ENCODE measurements at regions not wholly inside any gene's neighbourhood (a gene's known extent, or its start where the extent isn't known, plus 50 kb on each side); places are given as distances from the start of the nearest gene placed in this dataset.
"Not testable (repeated sequence)": the region's sequence is repeated elsewhere in the genome, so short reads cannot be mapped to it uniquely, and the experiment has no call there.

GRCh38 chr3:181920409-181920808 is 208.7 kb downstream of the SOX2 start:
- DNase-seq (ENCODE audit: low read depth) = no peak

DNA sequence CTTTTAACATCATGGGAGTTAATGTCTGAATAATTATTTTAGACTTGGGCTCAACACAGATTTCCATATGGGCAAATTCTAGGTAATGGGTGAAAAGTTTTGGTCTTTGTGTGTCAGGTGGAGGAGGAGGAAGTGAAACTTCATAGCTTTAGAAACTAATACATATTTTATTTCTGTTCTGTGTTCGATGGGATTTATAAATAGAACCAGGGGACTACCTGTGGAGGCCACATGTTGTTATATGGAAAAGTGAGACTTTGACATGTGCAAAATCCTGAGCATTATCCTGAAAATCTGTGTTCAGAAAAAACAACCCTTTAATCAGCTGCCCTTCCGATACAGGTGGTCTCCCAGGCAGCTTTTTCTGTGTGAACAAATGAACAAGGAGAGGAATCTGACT is 209.5 kb downstream of the SOX2 start:
- no peak for DNase-seq (ENCODE audit: low read depth)

GRCh38 chr3:181925841-181926240 is 214.1 kb downstream of the SOX2 start:
- DNase-seq (ENCODE audit: low read depth) = not testable (repeated sequence)

- no peak for DNase-seq (ENCODE audit: low read depth)
Measured at GRCh38 chr3:181929501-181929900, 217.8 kb downstream of the SOX2 start.

- no peak for DNase-seq (ENCODE audit: low read depth)
Measured at GRCh38 chr3:181930105-181930504, 218.4 kb downstream of the SOX2 start.

DNA sequence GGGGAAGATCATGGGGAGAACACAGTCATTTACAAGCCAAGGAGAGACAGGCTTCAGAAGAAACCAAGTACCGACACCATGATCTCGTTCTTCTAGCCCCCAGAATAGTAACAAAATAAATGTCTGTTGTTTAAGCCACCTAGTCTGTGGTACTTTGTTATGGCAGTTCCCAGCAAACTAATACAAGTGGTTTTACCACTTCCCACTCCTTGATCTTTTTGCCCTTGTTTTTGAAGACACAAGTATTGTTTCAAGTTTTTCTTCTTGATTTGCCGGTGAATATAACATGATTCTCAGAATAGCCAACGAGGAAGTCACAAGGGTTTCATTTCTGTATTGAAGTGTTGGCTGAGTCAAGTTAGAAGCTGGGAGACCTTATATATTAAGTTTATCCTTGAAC is 220.3 kb downstream of the SOX2 start:
- DNase-seq (ENCODE audit: low read depth) = no peak

DNA sequence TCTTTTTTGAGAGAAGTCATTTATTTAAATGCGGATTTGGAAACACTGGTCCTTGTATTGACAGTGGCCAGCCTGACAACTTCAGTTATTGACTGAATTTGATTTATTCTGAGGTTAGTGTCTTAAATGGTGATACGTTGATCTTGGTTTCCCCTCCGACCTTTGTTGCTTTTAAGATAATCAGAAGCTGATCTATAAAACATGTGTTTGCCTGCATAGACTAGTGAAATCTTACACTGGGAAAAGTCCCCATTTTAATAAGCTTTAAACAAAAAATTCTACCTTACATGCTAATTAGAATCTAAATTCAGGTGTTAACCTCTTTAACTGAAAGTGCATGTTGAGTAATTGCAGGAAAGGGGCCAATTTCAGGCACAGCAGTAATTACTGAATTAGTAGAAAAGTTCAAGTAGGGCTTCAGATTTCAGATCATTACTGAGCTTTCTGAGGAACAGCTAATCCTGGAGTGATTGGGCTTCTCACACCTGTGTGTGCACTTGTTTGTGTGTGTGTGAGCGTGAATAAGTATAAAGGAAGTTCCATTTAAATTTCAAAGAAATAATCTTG is 221.4 kb downstream of the SOX2 start:
- DNase-seq (ENCODE audit: low read depth) = no peak

DNA sequence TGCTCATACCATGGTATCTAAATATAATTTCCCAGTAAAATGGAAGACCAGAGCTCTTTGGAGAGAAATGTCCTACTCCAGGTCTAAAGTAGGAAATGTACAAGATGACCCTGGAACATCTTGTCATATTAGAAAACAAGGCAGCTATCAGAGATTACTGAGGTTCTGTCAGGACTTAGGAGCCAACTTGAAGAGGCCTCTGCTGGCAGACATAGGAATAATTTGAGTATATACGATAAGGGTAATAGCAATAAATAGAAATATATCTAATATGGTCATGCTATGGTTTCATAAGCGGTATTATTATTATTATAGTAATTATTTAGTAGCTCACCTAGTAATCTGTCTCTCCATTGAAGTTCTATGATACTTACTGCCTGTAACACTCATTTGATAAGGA is 224.2 kb downstream of the SOX2 start:
- DNase-seq (ENCODE audit: low read depth) = no peak

DNA sequence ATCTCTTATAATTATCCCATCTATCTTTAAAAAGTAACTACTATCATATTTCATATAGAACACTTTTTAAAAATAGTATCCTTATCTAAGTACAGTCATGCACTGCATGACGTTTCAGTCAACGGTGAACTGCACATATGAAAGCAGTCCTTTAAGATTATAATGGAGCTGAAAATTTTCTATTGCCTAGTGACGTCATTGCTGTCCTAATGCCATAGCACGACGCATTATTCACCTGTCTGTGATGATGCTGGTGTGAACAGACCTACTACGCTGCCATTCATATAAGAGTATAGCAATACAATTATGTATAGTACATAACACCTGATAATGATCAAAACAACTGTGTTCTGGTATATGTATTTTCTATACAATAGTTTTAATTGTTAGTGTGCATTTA is 225.0 kb downstream of the SOX2 start:
- no peak for DNase-seq (ENCODE audit: low read depth)

DNA sequence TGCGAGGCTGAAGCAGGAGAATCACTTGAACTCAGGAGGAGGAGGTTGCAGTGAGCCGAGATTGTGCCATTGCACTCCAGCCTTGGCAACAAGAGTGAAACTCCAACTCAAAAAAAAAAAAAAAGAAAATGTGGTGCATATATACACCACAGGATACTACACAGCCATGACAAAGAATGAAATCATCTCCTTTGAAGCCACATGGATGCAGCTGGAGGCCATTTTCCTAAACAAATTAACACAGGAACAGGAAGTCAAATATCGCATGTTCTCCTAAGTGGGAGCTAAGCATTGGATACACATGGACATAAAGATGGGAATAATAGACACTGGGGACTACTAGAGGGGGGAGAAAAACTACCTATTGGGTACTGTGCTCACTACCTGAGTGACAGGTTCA is 226.9 kb downstream of the SOX2 start:
- DNase-seq (ENCODE audit: low read depth) = peak; percentile 9

- no peak for DNase-seq (ENCODE audit: low read depth)
Measured at GRCh38 chr3:181940703-181941102, 229.0 kb downstream of the SOX2 start.

DNA sequence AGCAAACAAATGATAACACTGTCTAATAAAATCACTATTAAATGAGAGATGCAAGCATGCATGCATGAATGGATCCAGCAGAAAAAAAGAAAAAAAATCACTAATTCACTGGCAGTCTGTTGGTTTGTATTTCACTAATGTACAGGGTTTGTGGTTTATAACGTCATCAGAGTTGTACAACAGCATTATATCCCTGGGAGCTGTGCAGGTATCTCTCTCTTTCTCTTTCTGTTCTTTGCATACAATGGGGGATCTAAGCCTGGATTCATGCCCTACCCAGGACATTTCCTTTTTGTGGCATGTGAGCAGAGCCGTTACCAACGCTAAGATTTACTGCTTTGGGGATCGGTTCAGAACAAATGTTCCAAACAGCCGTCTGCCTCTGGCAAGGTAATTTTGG is 229.5 kb downstream of the SOX2 start:
- no peak for DNase-seq (ENCODE audit: low read depth)

- no peak for DNase-seq (ENCODE audit: low read depth)
Measured at GRCh38 chr3:181943285-181943684, 231.6 kb downstream of the SOX2 start.

- DNase-seq (ENCODE audit: low read depth) = no peak
Measured at GRCh38 chr3:181947606-181948005, 235.9 kb downstream of the SOX2 start.

- no peak for DNase-seq (ENCODE audit: low read depth)
Measured at GRCh38 chr3:181948286-181948685, 236.6 kb downstream of the SOX2 start.

DNA sequence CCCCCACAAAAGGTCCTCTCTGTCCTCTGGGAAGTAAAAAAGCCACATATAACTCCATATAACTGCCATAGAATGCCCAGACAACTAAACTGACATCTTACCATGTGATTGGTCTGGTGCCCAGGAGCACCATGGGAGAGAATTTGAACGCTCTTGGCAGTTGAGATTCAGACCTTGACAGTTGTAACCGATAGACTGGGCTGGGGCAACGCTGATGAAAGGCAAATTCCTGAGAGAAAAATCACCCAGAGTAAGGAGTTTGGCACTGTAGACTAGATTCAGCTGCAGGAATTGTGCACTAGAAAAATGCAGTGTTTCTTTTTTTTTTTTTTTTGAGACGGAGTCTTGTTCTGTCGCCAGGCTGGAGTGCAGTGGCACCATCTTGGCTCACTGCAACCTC is 240.5 kb downstream of the SOX2 start:
- DNase-seq (ENCODE audit: low read depth) = no peak

GRCh38 chr3:181952929-181953328 is 241.2 kb downstream of the SOX2 start:
- no peak for DNase-seq (ENCODE audit: low read depth)

- no peak for DNase-seq (ENCODE audit: low read depth)
Measured at GRCh38 chr3:181955566-181955965, 243.8 kb downstream of the SOX2 start.

DNA sequence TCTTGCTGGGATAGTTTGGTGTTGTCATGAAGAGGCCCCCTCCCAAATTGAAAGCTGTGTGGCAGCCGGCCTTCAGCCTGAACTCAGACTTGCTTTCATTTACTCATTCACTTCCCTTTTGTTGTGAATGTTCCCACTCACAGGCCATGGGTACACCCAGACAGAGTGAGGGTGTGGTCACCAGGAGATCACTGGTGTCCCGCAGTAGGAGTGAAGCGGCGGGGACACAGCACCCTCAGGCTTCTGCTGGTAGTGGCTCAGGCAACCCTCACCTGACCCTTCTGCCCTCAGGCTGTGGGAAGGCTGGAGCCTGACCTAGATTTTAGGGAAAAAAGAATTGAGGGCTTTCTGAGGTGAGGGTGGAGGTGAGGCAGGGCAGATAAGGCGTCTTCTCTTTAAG is 244.4 kb downstream of the SOX2 start:
- no peak for DNase-seq (ENCODE audit: low read depth)

DNA sequence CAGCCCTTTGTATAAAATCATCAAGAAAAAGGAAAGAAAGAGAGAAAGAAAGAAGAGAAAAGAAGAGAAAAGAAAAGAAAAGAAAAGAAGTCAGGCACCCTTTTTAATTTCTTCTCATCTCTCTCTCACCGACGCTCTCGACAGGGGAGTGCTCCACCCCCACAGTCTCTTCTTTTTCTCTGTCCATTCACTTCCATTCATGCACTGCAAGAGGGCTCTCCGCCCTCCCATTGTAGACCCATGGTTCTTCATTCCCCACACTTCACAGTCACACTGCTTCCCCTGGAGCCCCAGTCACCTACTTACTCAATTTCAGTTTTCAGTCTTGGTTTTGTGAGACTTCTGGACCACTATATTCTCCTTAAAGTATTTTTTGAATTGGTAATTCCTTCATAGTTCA is 254.7 kb downstream of the SOX2 start:
- DNase-seq (ENCODE audit: low read depth) = no peak

DNA sequence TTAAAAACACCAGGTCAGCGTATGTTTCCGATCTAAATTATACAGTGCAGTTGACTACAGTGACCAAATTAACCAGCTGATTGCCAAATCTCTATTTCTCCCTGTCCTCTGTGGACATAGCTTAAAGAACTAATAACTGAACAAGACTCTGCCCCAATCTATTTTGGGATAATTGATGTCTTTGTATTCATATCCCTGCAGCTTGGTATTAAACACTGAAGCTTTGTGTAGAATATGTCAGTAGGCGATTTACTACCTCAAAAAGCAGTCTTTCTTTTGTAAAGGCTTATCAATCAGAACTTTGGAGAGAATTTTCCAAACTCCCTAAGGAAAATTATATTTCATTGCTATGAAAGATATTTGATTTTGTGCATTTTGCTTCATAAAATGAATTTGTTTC is 258.2 kb downstream of the SOX2 start:
- DNase-seq (ENCODE audit: low read depth) = no peak

DNA sequence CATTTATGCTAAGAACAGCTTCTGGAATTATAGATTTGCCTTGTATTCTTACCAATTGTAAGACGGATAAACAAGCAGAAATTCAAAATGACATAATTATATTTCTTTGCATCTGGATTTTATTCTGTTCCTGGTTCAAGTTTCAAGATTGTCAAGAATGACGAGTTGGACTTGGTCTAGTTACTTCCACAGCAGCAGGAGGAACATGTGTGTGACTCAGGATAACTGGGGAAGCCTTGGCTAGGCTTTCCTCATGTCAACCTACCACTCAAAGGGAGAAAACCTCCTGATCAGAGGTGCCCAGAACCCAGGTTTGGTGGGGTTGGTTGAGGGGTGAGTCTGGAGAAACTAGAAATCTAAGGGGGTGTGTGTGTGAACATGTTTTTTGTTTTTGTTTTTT is 259.7 kb downstream of the SOX2 start:
- DNase-seq (ENCODE audit: low read depth) = no peak

GRCh38 chr3:181974198-181974597 is 262.5 kb downstream of the SOX2 start:
- DNase-seq (ENCODE audit: low read depth) = no peak

- DNase-seq (ENCODE audit: low read depth) = no peak
Measured at GRCh38 chr3:181976526-181976925, 264.8 kb downstream of the SOX2 start.

DNA sequence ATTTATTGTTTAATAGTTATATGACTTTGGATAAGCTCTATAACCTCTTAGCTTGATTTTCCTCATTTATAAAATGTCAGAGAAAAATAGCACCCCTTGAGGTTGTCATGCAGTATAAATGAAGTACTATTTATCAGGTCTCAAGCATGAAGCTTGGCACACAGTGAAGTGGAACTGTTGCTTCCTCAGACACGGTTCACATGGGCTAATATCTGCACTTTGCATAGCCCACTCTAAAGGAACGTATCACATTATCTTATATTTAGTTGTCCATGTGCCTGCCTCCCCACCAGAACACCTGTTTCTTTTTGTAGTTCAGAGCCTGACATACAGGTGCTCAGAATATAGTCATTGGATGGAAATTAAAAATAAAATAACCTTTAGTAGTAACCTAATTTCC is 273.7 kb downstream of the SOX2 start:
- no peak for DNase-seq (ENCODE audit: low read depth)
